H1 (cell line): ENCODE measurements at regions not wholly inside any gene's neighbourhood (a gene's known extent, or its start where the extent isn't known, plus 50 kb on each side); places are given as distances from the start of the nearest gene placed in this dataset.

ENCODE experiments used
- CEBPB ChIP-seq: IDR thresholded peaks from 2 replicates; pipeline ENCODE4 v1.6.1; 2012; ENCODE audit warnings: low read depth, low read length
- CHD1 ChIP-seq: IDR thresholded peaks from 2 replicates; pipeline ENCODE4 v1.6.1; 2012; ENCODE audit warnings: low read depth, low read length, improper control_type of control experiment
- CTCF ChIP-seq, 3 experiments: IDR thresholded peaks; 1 replicate in 2 of 3; 2 replicates in 1 of 3; pipeline versions ENCODE4 v1.5.1 to v1.6.1; 2011; ENCODE audit warnings: low read length in 3 of 3, mild to moderate bottlenecking in 3 of 3, inconsistent platforms in 2 of 3, low read depth in 1 of 3, moderate library complexity in 1 of 3; ENCODE audit not compliant: insufficient read depth in 1 of 3; ENCODE audit errors: control extremely low read depth in 1 of 3
- GTF2F1 ChIP-seq: IDR thresholded peaks from 2 replicates; pipeline ENCODE4 v1.6.1; 2012; ENCODE audit warnings: low read depth, low read length, improper control_type of control experiment, borderline replicate concordance
- POLR2A ChIP-seq, 2 experiments: IDR thresholded peaks; 1 replicate in 1 of 2; 2 replicates in 1 of 2; pipeline ENCODE4 v1.6.1; 2011; ENCODE audit warnings: low read depth in 2 of 2, low read length in 2 of 2, mild to moderate bottlenecking in 2 of 2; ENCODE audit errors: control extremely low read depth in 1 of 2

- TF ChIP-seq CTCF (IDR thresholded peaks at IDR 0.05; ENCODE audit: control extremely low read depth in 1 of 3, insufficient read depth in 1 of 3, low read depth in 1 of 3, low read length in 3 of 3) (no peak), CEBPB (no peak), POLR2A (IDR thresholded peaks at IDR 0.05; ENCODE audit: control extremely low read depth in 1 of 2, low read depth in 2 of 2, low read length in 2 of 2) (no peak), CHD1 (no peak), GTF2F1 (no peak)
Measured at GRCh38 chr7:79872176-79872575, 262.5 kb upstream of the GNAI1 start.
